Fibroblast of lung (primary cell): ENCODE measurements at regions not wholly inside any gene's neighbourhood (a gene's known extent, or its start where the extent isn't known, plus 50 kb on each side); places are given as distances from the start of the nearest gene placed in this dataset.

Experiments used
- DNase-seq, 2 donors: peaks; one replicate each; pipeline versions ENCODE4 v3.0.0 to v3.0.0-alpha.2; 2010; ENCODE audit warnings: low read depth in 2 of 2
- H2AFZ ChIP-seq: 2 replicates; pipeline ENCODE4 v1.5.1; 2012; ENCODE audit warnings: low read length, control low read depth, inconsistent platforms
- H3K27ac ChIP-seq: 2 replicates; pipeline ENCODE4 v1.5.1; 2011; ENCODE audit warnings: low read length, control low read depth; ENCODE audit not compliant: insufficient read depth
- H3K27me3 ChIP-seq: 2 replicates; pipeline ENCODE4 v1.5.1; 2011; ENCODE audit warnings: mild to moderate bottlenecking, low read length; ENCODE audit not compliant: control insufficient read depth, insufficient read depth
- H3K36me3 ChIP-seq: 2 replicates; pipeline ENCODE4 v1.5.1; 2011; ENCODE audit warnings: low read length; ENCODE audit not compliant: control insufficient read depth, insufficient read depth
- H3K4me1 ChIP-seq: 2 replicates; pipeline ENCODE4 v1.5.1; 2011; ENCODE audit warnings: low read length; ENCODE audit not compliant: control insufficient read depth, insufficient read depth; ENCODE audit errors: extremely low read depth
- H3K4me2 ChIP-seq: 2 replicates; pipeline ENCODE4 v1.5.1; 2011; ENCODE audit warnings: low read length, control low read depth; ENCODE audit not compliant: insufficient read depth; ENCODE audit errors: extremely low read depth
- H3K4me3 ChIP-seq, 4 experiments: fragments of 200-600 bp in 1 of 4; sonication (generic) in 1 of 4; replicated peaks in 1 of 4; 2 replicates each; pipeline ENCODE4 v1.5.1; 2011 to 2016; ENCODE audit warnings: low read length in 4 of 4, low read depth in 3 of 4, mild to moderate bottlenecking in 3 of 4, control low read depth in 2 of 4, inconsistent platforms in 1 of 4, mixed read lengths in 1 of 4; ENCODE audit not compliant: insufficient read depth in 1 of 4; ENCODE audit errors: control extremely low read depth in 1 of 4
- H3K79me2 ChIP-seq: 2 replicates; pipeline ENCODE4 v1.5.1; 2012; ENCODE audit warnings: mild to moderate bottlenecking, low read length, inconsistent platforms; ENCODE audit not compliant: control insufficient read depth, insufficient read depth
- H3K9ac ChIP-seq: 2 replicates; pipeline ENCODE4 v1.5.1; 2011; ENCODE audit warnings: mild to moderate bottlenecking, low read length, control low read depth; ENCODE audit not compliant: insufficient read depth
- H3K9me3 ChIP-seq: 2 replicates; pipeline ENCODE4 v1.5.1; 2012; ENCODE audit warnings: low read depth, low read length; ENCODE audit not compliant: control insufficient read depth, insufficient read depth
- H4K20me1 ChIP-seq: 2 replicates; pipeline ENCODE4 v1.5.1; 2011; ENCODE audit warnings: low read length; ENCODE audit not compliant: control insufficient read depth, insufficient read depth; ENCODE audit errors: extremely low read depth
- EZH2 ChIP-seq: IDR thresholded peaks from 2 replicates; pipeline ENCODE4 v1.5.1; 2012; ENCODE audit warnings: low read length, control low read depth, mild to moderate bottlenecking; ENCODE audit errors: missing control alignments
- TF ChIP-seq, protein P1 (sequence below), 2 donors: IDR thresholded peaks in 1 of 2; conservative IDR thresholded peaks in 1 of 2; 1 replicate in 1 of 2; 2 replicates in 1 of 2; pipeline ENCODE4 v1.5.1; 2011 to 2012; ENCODE audit warnings: low read length in 2 of 2, control low read depth in 1 of 2, inconsistent platforms in 1 of 2, low read depth in 1 of 2, mild to moderate bottlenecking in 1 of 2

DNA sequence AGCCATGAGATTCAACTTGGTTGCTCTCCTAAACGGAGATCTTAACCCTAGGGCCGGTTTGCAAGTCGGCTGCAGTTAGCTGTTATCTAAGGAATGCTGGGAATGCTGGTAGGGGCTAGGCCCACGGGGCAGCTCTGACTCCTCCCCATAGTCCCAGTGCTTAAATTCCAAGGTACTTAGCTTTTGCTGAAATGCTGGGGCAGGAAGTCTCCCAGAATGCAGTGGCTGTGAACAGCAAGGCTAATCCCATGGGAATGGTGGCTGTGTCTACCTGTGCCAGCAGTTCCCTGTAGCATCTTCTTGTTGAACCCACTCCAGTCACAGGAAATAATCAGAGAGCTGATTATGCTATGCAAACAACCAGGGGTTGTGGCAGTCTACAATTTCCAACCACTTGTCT lies 102.5 kb upstream of the TJP1 start:
- Histone ChIP-seq H3K79me2 (no peaks in the 10 kb centered on the region), H3K4me1 (peaks cover 8% of the 10 kb centered on the region), H3K4me3 (no peak overlapping the region), H3K27ac (no peak overlapping the region), H3K9me3 (no peaks in the 10 kb centered on the region), H3K27me3 (no peaks in the 10 kb centered on the region), H3K9ac (no peak overlapping the region), H2AFZ (no peak overlapping the region), H3K4me2 (peak overlapping the region; percentile 38), H3K36me3 (no peaks in the 10 kb centered on the region), H4K20me1 (no peaks in the 10 kb centered on the region)
- TF ChIP-seq EZH2 = no peak
- TF ChIP-seq, protein P1, sequence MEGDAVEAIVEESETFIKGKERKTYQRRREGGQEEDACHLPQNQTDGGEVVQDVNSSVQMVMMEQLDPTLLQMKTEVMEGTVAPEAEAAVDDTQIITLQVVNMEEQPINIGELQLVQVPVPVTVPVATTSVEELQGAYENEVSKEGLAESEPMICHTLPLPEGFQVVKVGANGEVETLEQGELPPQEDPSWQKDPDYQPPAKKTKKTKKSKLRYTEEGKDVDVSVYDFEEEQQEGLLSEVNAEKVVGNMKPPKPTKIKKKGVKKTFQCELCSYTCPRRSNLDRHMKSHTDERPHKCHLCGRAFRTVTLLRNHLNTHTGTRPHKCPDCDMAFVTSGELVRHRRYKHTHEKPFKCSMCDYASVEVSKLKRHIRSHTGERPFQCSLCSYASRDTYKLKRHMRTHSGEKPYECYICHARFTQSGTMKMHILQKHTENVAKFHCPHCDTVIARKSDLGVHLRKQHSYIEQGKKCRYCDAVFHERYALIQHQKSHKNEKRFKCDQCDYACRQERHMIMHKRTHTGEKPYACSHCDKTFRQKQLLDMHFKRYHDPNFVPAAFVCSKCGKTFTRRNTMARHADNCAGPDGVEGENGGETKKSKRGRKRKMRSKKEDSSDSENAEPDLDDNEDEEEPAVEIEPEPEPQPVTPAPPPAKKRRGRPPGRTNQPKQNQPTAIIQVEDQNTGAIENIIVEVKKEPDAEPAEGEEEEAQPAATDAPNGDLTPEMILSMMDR (conservative IDR thresholded peaks at IDR 0.05 in 1 of 2, IDR thresholded peaks at IDR 0.05 in 1 of 2; ENCODE audit: low read depth in 1 of 2, low read length in 2 of 2) = no peak
- peak; percentile 53 to 93 for DNase-seq

DNA sequence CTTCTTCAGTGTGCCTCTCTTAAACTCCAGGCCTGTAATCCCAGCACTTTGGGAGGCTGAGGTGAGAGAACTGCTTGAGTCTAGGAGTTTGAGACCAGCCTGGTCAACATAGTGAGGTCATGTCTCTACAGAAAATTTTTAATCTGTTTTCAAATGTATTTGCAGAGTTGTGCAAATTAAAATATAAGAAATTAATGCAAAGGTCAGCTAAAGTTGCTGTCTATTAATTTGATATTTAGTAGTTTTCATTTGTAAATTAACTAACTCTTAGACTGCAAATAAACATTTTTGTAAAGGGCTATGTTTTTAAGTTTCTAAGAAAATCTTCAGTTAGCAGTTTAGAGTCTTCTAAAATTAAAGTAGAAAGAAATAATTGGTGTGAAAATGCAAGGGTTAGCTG lies 99.9 kb upstream of the TJP1 start:
- no peak overlapping the region for H3K4me2 ChIP-seq
- no peaks in the 10 kb centered on the region for H3K79me2 ChIP-seq
- H3K36me3 ChIP-seq = no peaks in the 10 kb centered on the region
- no peaks in the 10 kb centered on the region for H3K27me3 ChIP-seq
- H3K4me1 ChIP-seq = peaks cover 11% of the 10 kb centered on the region
- no peak overlapping the region for H3K9ac ChIP-seq
- no peak for DNase-seq
- H3K4me3 ChIP-seq = no peak overlapping the region
- H3K27ac ChIP-seq = no peak overlapping the region
- H3K9me3 ChIP-seq = no peaks in the 10 kb centered on the region
- TF ChIP-seq EZH2 = no peak
- TF ChIP-seq, protein P1 (conservative IDR thresholded peaks at IDR 0.05 in 1 of 2, IDR thresholded peaks at IDR 0.05 in 1 of 2; ENCODE audit: low read depth in 1 of 2, low read length in 2 of 2) = no peak
- H2AFZ ChIP-seq = no peak overlapping the region
- H4K20me1 ChIP-seq = no peaks in the 10 kb centered on the region

GRCh38 chr15:29921130-29921601 lies 98.9 kb upstream of the TJP1 start:
- Histone ChIP-seq H3K9me3 (no peaks in the 10 kb centered on the region), H4K20me1 (no peaks in the 10 kb centered on the region), H3K4me2 (no peak overlapping the region), H3K27ac (no peak overlapping the region), H3K4me1 (peaks cover 11% of the 10 kb centered on the region), H3K9ac (no peak overlapping the region), H3K36me3 (no peaks in the 10 kb centered on the region), H3K27me3 (no peaks in the 10 kb centered on the region), H3K79me2 (no peaks in the 10 kb centered on the region), H3K4me3 (no peak overlapping the region), H2AFZ (no peak overlapping the region)
- peak in 1 of 2 donors; percentile 40 for DNase-seq
- no peak for TF ChIP-seq EZH2
- TF ChIP-seq, protein P1 (conservative IDR thresholded peaks at IDR 0.05 in 1 of 2, IDR thresholded peaks at IDR 0.05 in 1 of 2; ENCODE audit: low read depth in 1 of 2, low read length in 2 of 2) = no peak
